Progenitor cell of endocrine pancreas (in vitro differentiated cells): ENCODE measurements at regions not wholly inside any gene's neighbourhood (a gene's known extent, or its start where the extent isn't known, plus 50 kb on each side); places are given as distances from the start of the nearest gene placed in this dataset.

ENCODE experiments used
- DNase-seq: peaks from one replicate; pipeline ENCODE4 v3.0.0; 2021; ENCODE audit warnings: low spot score; ENCODE audit not compliant: unreplicated experiment
- H3K27ac Mint-ChIP-seq: 2 replicates; pipeline ENCODE4 v1.8.0; 2021; ENCODE audit warnings: mild to moderate bottlenecking, moderate library complexity, mixed read lengths
- H3K27me3 Mint-ChIP-seq: 2 replicates; pipeline ENCODE4 v1.8.0; 2021; ENCODE audit warnings: mixed read lengths
- H3K36me3 Mint-ChIP-seq: 2 replicates; pipeline ENCODE4 v1.8.0; 2022; ENCODE audit warnings: mixed read lengths; ENCODE audit not compliant: insufficient read depth
- H3K4me1 Mint-ChIP-seq: 2 replicates; pipeline ENCODE4 v1.8.0; 2021; ENCODE audit warnings: low read depth, mixed read lengths
- H3K4me3 Mint-ChIP-seq: 2 replicates; pipeline ENCODE4 v1.8.0; 2021; ENCODE audit warnings: low read depth, mild to moderate bottlenecking, moderate library complexity, mixed read lengths
- H3K9me3 Mint-ChIP-seq: 2 replicates; pipeline ENCODE4 v1.8.0; 2021; ENCODE audit warnings: low read depth, mixed read lengths
- TF ChIP-seq, protein P1 (sequence below): fragments of 200-600 bp; sonication (generic); IDR thresholded peaks from one replicate; pipeline ENCODE4 v1.5.0; 2021; ENCODE audit warnings: antibody characterized with exemption, mild to moderate bottlenecking; ENCODE audit not compliant: unreplicated experiment

GRCh38 chr15:95208071-95208470, 976.7 kb downstream of the MCTP2 start:
- Mint-ChIP-seq H3K4me3 (no peak overlapping the region), H3K27ac (no peak overlapping the region), H3K27me3 (no peaks in the 10 kb centered on the region), H3K4me1 (peaks cover 2% of the 10 kb centered on the region), H3K9me3 (peaks cover 30% of the 10 kb centered on the region), H3K36me3 (peaks cover 6% of the 10 kb centered on the region)
- TF ChIP-seq, protein P1, sequence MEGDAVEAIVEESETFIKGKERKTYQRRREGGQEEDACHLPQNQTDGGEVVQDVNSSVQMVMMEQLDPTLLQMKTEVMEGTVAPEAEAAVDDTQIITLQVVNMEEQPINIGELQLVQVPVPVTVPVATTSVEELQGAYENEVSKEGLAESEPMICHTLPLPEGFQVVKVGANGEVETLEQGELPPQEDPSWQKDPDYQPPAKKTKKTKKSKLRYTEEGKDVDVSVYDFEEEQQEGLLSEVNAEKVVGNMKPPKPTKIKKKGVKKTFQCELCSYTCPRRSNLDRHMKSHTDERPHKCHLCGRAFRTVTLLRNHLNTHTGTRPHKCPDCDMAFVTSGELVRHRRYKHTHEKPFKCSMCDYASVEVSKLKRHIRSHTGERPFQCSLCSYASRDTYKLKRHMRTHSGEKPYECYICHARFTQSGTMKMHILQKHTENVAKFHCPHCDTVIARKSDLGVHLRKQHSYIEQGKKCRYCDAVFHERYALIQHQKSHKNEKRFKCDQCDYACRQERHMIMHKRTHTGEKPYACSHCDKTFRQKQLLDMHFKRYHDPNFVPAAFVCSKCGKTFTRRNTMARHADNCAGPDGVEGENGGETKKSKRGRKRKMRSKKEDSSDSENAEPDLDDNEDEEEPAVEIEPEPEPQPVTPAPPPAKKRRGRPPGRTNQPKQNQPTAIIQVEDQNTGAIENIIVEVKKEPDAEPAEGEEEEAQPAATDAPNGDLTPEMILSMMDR, result no peak
- DNase-seq, result no peak

DNA sequence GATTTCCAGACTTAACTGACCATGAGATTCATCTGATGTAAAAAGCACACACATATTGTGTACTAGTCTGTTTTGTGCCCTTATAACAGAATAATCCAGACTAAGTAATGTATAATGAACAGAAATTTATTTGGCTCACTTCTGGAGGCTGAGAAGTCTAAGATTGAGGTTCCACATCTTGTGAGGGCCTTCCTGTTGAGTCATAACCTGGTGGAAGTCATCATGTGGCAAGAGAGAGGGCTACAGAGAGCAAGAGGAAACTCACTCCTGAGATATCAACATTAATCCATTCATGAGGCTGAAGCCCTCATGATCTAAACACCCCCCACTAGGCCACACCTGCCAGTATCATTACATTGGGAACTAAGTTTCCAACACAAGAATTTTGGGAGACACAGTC, 977.6 kb downstream of the MCTP2 start:
- Mint-ChIP-seq H3K4me3 (no peak overlapping the region), H3K9me3 (peaks cover 26% of the 10 kb centered on the region)

GRCh38 chr15:95210436-95210981, 979.1 kb downstream of the MCTP2 start:
- Mint-ChIP-seq H3K27me3 (no peaks in the 10 kb centered on the region), H3K9me3 (peaks cover 14% of the 10 kb centered on the region), H3K36me3 (peaks cover 3% of the 10 kb centered on the region), H3K4me1 (peaks cover 7% of the 10 kb centered on the region), H3K27ac (no peak overlapping the region), H3K4me3 (no peak overlapping the region)
- no peak for DNase-seq
- TF ChIP-seq, protein P1, result no peak

More for the DNA sequence above, 977.6 kb downstream of the MCTP2 start:
- DNase-seq, result no peak
- Mint-ChIP-seq H3K4me1 (peaks cover 2% of the 10 kb centered on the region), H3K36me3 (peaks cover 6% of the 10 kb centered on the region), H3K27me3 (no peaks in the 10 kb centered on the region), H3K27ac (no peak overlapping the region)
- TF ChIP-seq, protein P1, result no peak

DNA sequence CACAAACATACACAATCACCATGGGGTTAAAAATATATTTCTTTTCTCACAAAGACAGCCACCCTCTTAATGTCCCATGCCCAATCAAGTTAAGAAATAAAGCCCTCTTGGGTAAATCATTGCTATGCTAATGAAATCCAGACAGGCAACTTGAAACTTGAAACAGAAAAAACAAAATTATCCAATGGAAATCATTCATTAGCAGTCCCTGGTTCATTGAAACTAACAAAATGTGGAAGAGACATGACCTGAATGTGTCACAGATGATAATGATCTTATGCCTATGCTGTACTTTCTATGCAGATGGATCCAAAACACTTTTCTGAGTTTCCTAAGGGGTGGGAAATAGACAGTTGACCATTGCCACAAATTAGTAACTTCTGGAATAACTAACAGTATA, 983.7 kb downstream of the MCTP2 start:
- H3K4me3 Mint-ChIP-seq, result no peak overlapping the region
- no peaks in the 10 kb centered on the region for H3K27me3 Mint-ChIP-seq
- H3K4me1 Mint-ChIP-seq, result peaks cover 7% of the 10 kb centered on the region
- H3K36me3 Mint-ChIP-seq, result no peaks in the 10 kb centered on the region
- TF ChIP-seq, protein P1, result no peak
- H3K9me3 Mint-ChIP-seq, result peaks cover 7% of the 10 kb centered on the region
- H3K27ac Mint-ChIP-seq, result no peak overlapping the region
- no peak for DNase-seq

DNA sequence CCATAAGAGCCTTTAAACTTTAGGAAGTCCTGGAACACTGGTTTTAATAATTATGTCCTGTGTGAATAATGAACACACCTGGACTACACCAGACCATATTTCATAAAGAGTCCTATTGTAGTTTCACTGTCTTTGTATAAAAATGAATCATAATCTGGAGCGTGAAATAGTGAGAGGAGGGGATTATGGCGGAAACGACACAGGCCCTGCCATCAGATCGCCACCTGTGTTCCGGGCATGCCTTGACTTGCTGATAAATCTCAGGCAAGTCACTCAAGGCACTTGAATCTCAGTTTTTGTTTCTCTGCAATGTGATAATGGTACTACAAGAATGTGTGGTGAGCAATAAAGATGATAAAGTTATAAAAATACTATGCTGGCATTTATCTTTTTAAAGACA, 995.5 kb downstream of the MCTP2 start:
- H3K4me1 Mint-ChIP-seq, result peaks cover 3% of the 10 kb centered on the region
- TF ChIP-seq, protein P1, result no peak
- H3K9me3 Mint-ChIP-seq, result peaks cover 22% of the 10 kb centered on the region
- DNase-seq, result no peak
- no peak overlapping the region for H3K27ac Mint-ChIP-seq
- H3K36me3 Mint-ChIP-seq, result no peaks in the 10 kb centered on the region
- no peak overlapping the region for H3K4me3 Mint-ChIP-seq
- H3K27me3 Mint-ChIP-seq, result no peaks in the 10 kb centered on the region
